ENCODE measurements at regions not wholly inside any gene's neighbourhood (a gene's known extent, or its start where the extent isn't known, plus 50 kb on each side); places are given as distances from the start of the nearest gene placed in this dataset.
A peak's percentile ranks its signal among the peaks of the same experiment; 100 is the strongest.

GRCh38 chr2:19490846-19491435, 132.5 kb upstream of the OSR1 start:
- peak; percentile 88 for DNase-seq

GRCh38 chr2:19488009-19488691, 129.7 kb upstream of the OSR1 start:
- DNase-seq = no peak

GRCh38 chr2:19484736-19485135, 126.3 kb upstream of the OSR1 start:
- no peak for DNase-seq

GRCh38 chr2:19480673-19481072, 122.2 kb upstream of the OSR1 start:
- DNase-seq = no peak

GRCh38 chr2:19479666-19480065, 121.2 kb upstream of the OSR1 start:
- peak; percentile 38 for DNase-seq

- no peak for DNase-seq
Measured at GRCh38 chr2:19478409-19478808, 120.0 kb upstream of the OSR1 start.

- no peak for DNase-seq
Measured at GRCh38 chr2:19476327-19476726, 117.9 kb upstream of the OSR1 start.

GRCh38 chr2:19474128-19474527, 115.7 kb upstream of the OSR1 start:
- DNase-seq = peak; percentile 91

- no peak for DNase-seq
Measured at GRCh38 chr2:19473350-19473749, 114.9 kb upstream of the OSR1 start.

- DNase-seq = no peak
Measured at GRCh38 chr2:19472391-19472978, 114.1 kb upstream of the OSR1 start.

- DNase-seq = no peak
Measured at GRCh38 chr2:19471491-19471890, 113.1 kb upstream of the OSR1 start.

GRCh38 chr2:19465978-19466377, 107.6 kb upstream of the OSR1 start:
- no peak for DNase-seq

- peak; percentile 94 for DNase-seq
Measured at GRCh38 chr2:19462256-19462645, 103.8 kb upstream of the OSR1 start.

GRCh38 chr2:19461504-19462255, 103.3 kb upstream of the OSR1 start:
- DNase-seq = no peak

- DNase-seq = no peak
Measured at GRCh38 chr2:19460761-19461160, 102.3 kb upstream of the OSR1 start.

- DNase-seq = no peak
Measured at GRCh38 chr2:19458427-19459003, 100.1 kb upstream of the OSR1 start.

- no peak for DNase-seq
Measured at GRCh38 chr2:19457809-19458208, 99.4 kb upstream of the OSR1 start.

- DNase-seq = no peak
Measured at GRCh38 chr2:19456705-19457309, 98.4 kb upstream of the OSR1 start.

- DNase-seq = no peak
Measured at GRCh38 chr2:19454125-19454524, 95.7 kb upstream of the OSR1 start.

- no peak for DNase-seq
Measured at GRCh38 chr2:19442731-19443130, 84.3 kb upstream of the OSR1 start.

GRCh38 chr2:19439081-19439480, 80.7 kb upstream of the OSR1 start:
- DNase-seq = no peak

- DNase-seq = no peak
Measured at GRCh38 chr2:19435815-19436214, 77.4 kb upstream of the OSR1 start.
